Vagina (tissue), 2 donors: ENCODE measurements at regions not wholly inside any gene's neighbourhood (a gene's known extent, or its start where the extent isn't known, plus 50 kb on each side); places are given as distances from the start of the nearest gene placed in this dataset.

Experiments
- CTCF ChIP-seq, 3 experiments: fragments of 450-650 bp in 2 of 3; fragments of 200-600 bp in 1 of 3; sonication (generic) in 1 of 3; IDR thresholded peaks; one replicate each; pipeline ENCODE4 v1.5.1; 2017 to 2019; ENCODE audit warnings: antibody characterized with exemption in 3 of 3, mild to moderate bottlenecking in 2 of 3, moderate library complexity in 2 of 3
- POLR2A ChIP-seq, 2 donors: fragments of 450-650 bp; IDR thresholded peaks; one replicate each; pipeline ENCODE4 v1.6.1; 2017; ENCODE audit warnings: antibody characterized with exemption in 2 of 2, mild to moderate bottlenecking in 2 of 2, moderate library complexity in 2 of 2
- POLR2AphosphoS5 ChIP-seq, 2 donors: sonication (generic); formaldehyde crosslinking; IDR thresholded peaks; one replicate each; pipeline ENCODE4 v1.9.0; 2017; ENCODE audit warnings: antibody characterized with exemption in 2 of 2, mild to moderate bottlenecking in 2 of 2, low read depth in 1 of 2; ENCODE audit not compliant: insufficient read depth in 1 of 2

GRCh38 chr13:54301085-54301484 is 1272.5 kb downstream of the OLFM4 start:
- TF ChIP-seq POLR2A (IDR thresholded peaks at IDR 0.05) (no peak), CTCF (IDR thresholded peaks at IDR 0.05) (no peak), POLR2AphosphoS5 (IDR thresholded peaks at IDR 0.05; ENCODE audit: insufficient read depth in 1 of 2, low read depth in 1 of 2) (no peak)
